ENCODE measurements at regions not wholly inside any gene's neighbourhood (a gene's known extent, or its start where the extent isn't known, plus 50 kb on each side); places are given as distances from the start of the nearest gene placed in this dataset.

- TF ChIP-seq CTCF (IDR thresholded peaks at IDR 0.05; ENCODE audit: insufficient read depth, low read length, poor library complexity, severe bottlenecking) = no peak
- Histone ChIP-seq H3K4me3 (replicated peaks; ENCODE audit: low read depth, low read length) (no peak overlapping the region), H3K27me3 (replicated peaks; ENCODE audit: control insufficient read depth, insufficient read depth, low read length) (no peaks in the 10 kb centered on the region), H3K36me3 (ENCODE audit: control insufficient read depth, insufficient read depth, low read length) (no peaks in the 10 kb centered on the region)
- no peak for DNase-seq (ENCODE audit: extremely low read depth, insufficient read length)
These were observed 332.4 kb upstream of the ZNF507 start for GRCh38 chr19:32012886-32013631.

- H3K4me3 ChIP-seq (replicated peaks; ENCODE audit: low read depth, low read length) = no peak overlapping the region
- DNase-seq (ENCODE audit: extremely low read depth, insufficient read length) = no peak
- H3K27me3 ChIP-seq (replicated peaks; ENCODE audit: control insufficient read depth, insufficient read depth, low read length) = no peaks in the 10 kb centered on the region
These were observed 328.0 kb upstream of the ZNF507 start for GRCh38 chr19:32017176-32017953.

DNA sequence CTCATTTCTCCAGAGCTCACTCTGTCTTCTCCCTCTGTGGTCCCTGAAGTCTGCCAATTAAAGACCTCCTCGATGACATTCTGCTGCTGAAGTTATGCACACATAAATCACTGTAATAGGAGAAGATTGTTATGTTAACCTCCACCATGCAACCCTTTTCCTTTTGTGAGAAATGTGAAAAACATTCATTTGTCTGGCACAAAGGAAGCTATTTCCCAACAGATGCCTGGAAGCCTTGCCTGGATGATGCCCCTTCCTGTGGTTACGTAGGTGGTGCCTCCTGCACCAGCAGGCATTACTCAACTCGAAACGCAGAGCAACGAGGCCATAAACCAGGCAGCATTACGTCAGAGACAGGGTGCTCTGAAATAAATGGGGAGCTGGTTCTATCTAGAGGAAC is 327.4 kb upstream of the ZNF507 start:
- Histone ChIP-seq H3K4me3 (replicated peaks; ENCODE audit: low read depth, low read length) (no peak overlapping the region), H3K36me3 (ENCODE audit: control insufficient read depth, insufficient read depth, low read length) (no peaks in the 10 kb centered on the region), H3K27me3 (replicated peaks; ENCODE audit: control insufficient read depth, insufficient read depth, low read length) (no peaks in the 10 kb centered on the region)
- no peak for DNase-seq (ENCODE audit: extremely low read depth, insufficient read length)
- no peak for TF ChIP-seq CTCF (IDR thresholded peaks at IDR 0.05; ENCODE audit: insufficient read depth, low read length, poor library complexity, severe bottlenecking)

More at GRCh38 chr19:32017176-32017953, 328.0 kb upstream of the ZNF507 start:
- H3K36me3 ChIP-seq (ENCODE audit: control insufficient read depth, insufficient read depth, low read length) = no peaks in the 10 kb centered on the region
- TF ChIP-seq CTCF (IDR thresholded peaks at IDR 0.05; ENCODE audit: insufficient read depth, low read length, poor library complexity, severe bottlenecking) = no peak

GRCh38 chr19:32020538-32020937 is 324.9 kb upstream of the ZNF507 start:
- no peak for DNase-seq (ENCODE audit: extremely low read depth, insufficient read length)
- Histone ChIP-seq H3K36me3 (ENCODE audit: control insufficient read depth, insufficient read depth, low read length) (no peaks in the 10 kb centered on the region), H3K4me3 (replicated peaks; ENCODE audit: low read depth, low read length) (no peak overlapping the region), H3K27me3 (replicated peaks; ENCODE audit: control insufficient read depth, insufficient read depth, low read length) (no peaks in the 10 kb centered on the region)
- TF ChIP-seq CTCF (IDR thresholded peaks at IDR 0.05; ENCODE audit: insufficient read depth, low read length, poor library complexity, severe bottlenecking) = no peak

DNA sequence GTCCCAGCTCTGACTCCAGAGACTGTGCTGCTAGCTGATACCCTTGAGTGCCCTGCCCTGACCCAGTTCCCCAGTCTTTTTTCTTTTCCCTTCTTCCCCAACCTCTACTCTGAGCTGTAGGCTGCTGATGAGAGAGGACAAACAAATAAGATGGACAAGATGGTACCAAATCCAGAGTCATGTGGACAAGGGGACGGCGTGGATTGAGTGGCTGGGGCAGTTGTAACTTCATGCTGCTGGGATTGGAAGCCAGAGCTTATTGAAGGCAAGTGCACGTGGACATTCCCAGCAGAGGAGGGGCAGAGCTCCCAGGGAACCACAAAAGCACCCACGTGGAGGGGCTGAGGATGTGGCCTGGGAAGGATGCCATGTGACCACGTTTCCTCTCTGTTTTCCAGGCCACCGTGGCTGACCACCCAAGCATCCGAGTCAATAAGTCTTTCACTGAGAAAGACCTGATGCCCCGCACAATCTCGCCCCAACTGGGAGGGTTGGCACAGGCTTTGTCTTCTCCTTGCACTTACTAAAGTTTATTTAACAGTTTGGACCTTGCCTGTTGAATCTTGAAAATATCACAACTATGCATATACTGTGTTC is 323.3 kb upstream of the ZNF507 start:
- TF ChIP-seq CTCF (IDR thresholded peaks at IDR 0.05; ENCODE audit: insufficient read depth, low read length, poor library complexity, severe bottlenecking) = no peak
- no peak for DNase-seq (ENCODE audit: extremely low read depth, insufficient read length)
- Histone ChIP-seq H3K36me3 (ENCODE audit: control insufficient read depth, insufficient read depth, low read length) (no peaks in the 10 kb centered on the region), H3K4me3 (replicated peaks; ENCODE audit: low read depth, low read length) (no peak overlapping the region), H3K27me3 (replicated peaks; ENCODE audit: control insufficient read depth, insufficient read depth, low read length) (no peaks in the 10 kb centered on the region)
